KG1 (cell line): ENCODE measurements at regions not wholly inside any gene's neighbourhood (a gene's known extent, or its start where the extent isn't known, plus 50 kb on each side); places are given as distances from the start of the nearest gene placed in this dataset.
"Not testable (repeated sequence)": the region's sequence is repeated elsewhere in the genome, so short reads cannot be mapped to it uniquely, and the experiment has no call there.

Source experiments
- DNase-seq: peaks from one replicate; lab custom pipeline; 2025; lab: John Stamatoyannopoulos, UW

- DNase-seq: no peak
These were observed 140.5 kb downstream of the ARL4A start for GRCh38 chr7:12827920-12828319.

GRCh38 chr7:12831024-12831423 is 143.6 kb downstream of the ARL4A start:
- no peak for DNase-seq

- DNase-seq: no peak
These were observed 146.4 kb downstream of the ARL4A start for GRCh38 chr7:12833829-12834228.

- no peak for DNase-seq
These were observed 147.3 kb downstream of the ARL4A start for GRCh38 chr7:12834782-12835181.

GRCh38 chr7:12839508-12840153 is 152.2 kb downstream of the ARL4A start:
- DNase-seq: no peak

- DNase-seq: not testable (repeated sequence)
These were observed 157.3 kb downstream of the ARL4A start for GRCh38 chr7:12844732-12845131.

- DNase-seq: no peak
These were observed 159.6 kb downstream of the ARL4A start for GRCh38 chr7:12847001-12847400.

- no peak for DNase-seq
These were observed 163.7 kb downstream of the ARL4A start for GRCh38 chr7:12851142-12851541.

- DNase-seq: no peak
These were observed 164.4 kb downstream of the ARL4A start for GRCh38 chr7:12851841-12852240.

GRCh38 chr7:12855036-12855435 is 167.6 kb downstream of the ARL4A start:
- DNase-seq: no peak

GRCh38 chr7:12859761-12860160 is 172.3 kb downstream of the ARL4A start:
- DNase-seq: no peak

- no peak for DNase-seq
These were observed 173.6 kb downstream of the ARL4A start for GRCh38 chr7:12861070-12861469.

- DNase-seq: no peak
These were observed 174.7 kb downstream of the ARL4A start for GRCh38 chr7:12862146-12862545.

- no peak for DNase-seq
These were observed 177.1 kb downstream of the ARL4A start for GRCh38 chr7:12864470-12865046.

- DNase-seq: no peak
These were observed 178.2 kb downstream of the ARL4A start for GRCh38 chr7:12865593-12865992.

GRCh38 chr7:12866207-12866606 is 178.8 kb downstream of the ARL4A start:
- no peak for DNase-seq

- DNase-seq: no peak
These were observed 180.6 kb downstream of the ARL4A start for GRCh38 chr7:12868027-12868426.

- no peak for DNase-seq
These were observed 182.8 kb downstream of the ARL4A start for GRCh38 chr7:12870219-12870618.

GRCh38 chr7:12872487-12872886 is 185.1 kb downstream of the ARL4A start:
- no peak for DNase-seq

GRCh38 chr7:12873571-12873970 is 186.1 kb downstream of the ARL4A start:
- no peak for DNase-seq

GRCh38 chr7:12879139-12879538 is 191.7 kb downstream of the ARL4A start:
- DNase-seq: no peak

- DNase-seq: no peak
These were observed 194.3 kb downstream of the ARL4A start for GRCh38 chr7:12881712-12882111.

- no peak for DNase-seq
These were observed 195.3 kb downstream of the ARL4A start for GRCh38 chr7:12882710-12883109.

- no peak for DNase-seq
These were observed 196.6 kb downstream of the ARL4A start for GRCh38 chr7:12884033-12884432.
